GM10248 (cell line): ENCODE measurements at regions not wholly inside any gene's neighbourhood (a gene's known extent, or its start where the extent isn't known, plus 50 kb on each side); places are given as distances from the start of the nearest gene placed in this dataset.

Source experiments
- CTCF ChIA-PET: fragments of 300-600 bp; sonication (Branson Sonifier 250); formaldehyde crosslinking; extraction: SDS; loops from one replicate; lab custom pipeline; 2021; ENCODE audit warnings: antibody characterized with exemption; lab: Yijun Ruan, JAX
- POLR2A ChIA-PET: fragments of 350-650 bp; sonication (Branson Sonifier 250); formaldehyde crosslinking; extraction: SDS; loops from one replicate; lab custom pipeline; 2020; ENCODE audit warnings: antibody characterized with exemption; lab: Yijun Ruan, JAX
- DNase-seq: peaks from one replicate; pipeline ENCODE4 v3.0.0; 2012; ENCODE audit errors: extremely low spot score
- CTCF ChIP-seq: IDR thresholded peaks from 2 replicates; pipeline ENCODE4 v1.5.1; 2012; ENCODE audit warnings: mild to moderate bottlenecking, low read depth; ENCODE audit errors: extremely low read depth, missing control alignments, control extremely low read depth

- CTCF ChIA-PET, result no interaction called here
- POLR2A ChIA-PET, result no interaction called here
- no peak for TF ChIP-seq CTCF
- no peak for DNase-seq
Measured at GRCh38 chr20:8967641-8968245, 101.1 kb upstream of the PLCB4 start.

GRCh38 chr20:8969146-8969583, 99.7 kb upstream of the PLCB4 start:
- ChIA-PET POLR2A (no interaction called here), CTCF (interaction anchor here (1.0 kb wide), 1 partner anchor 23 kb away, joined by 3 read pairs; no protein-coding TSS in a partner anchor)
- no peak for TF ChIP-seq CTCF
- DNase-seq, result no peak

- TF ChIP-seq CTCF, result no peak
- CTCF ChIA-PET, result no interaction called here
- no peak for DNase-seq
- POLR2A ChIA-PET, result no interaction called here
Measured at GRCh38 chr20:8971669-8972316, 97.1 kb upstream of the PLCB4 start.

GRCh38 chr20:8972963-8973705, 95.8 kb upstream of the PLCB4 start:
- ChIA-PET CTCF (no interaction called here), POLR2A (no interaction called here)
- TF ChIP-seq CTCF, result no peak
- no peak for DNase-seq

GRCh38 chr20:8974009-8974708, 94.7 kb upstream of the PLCB4 start:
- CTCF ChIA-PET, result no interaction called here
- TF ChIP-seq CTCF, result no peak
- no peak for DNase-seq
- POLR2A ChIA-PET, result no interaction called here

- TF ChIP-seq CTCF, result no peak
- no peak for DNase-seq
- POLR2A ChIA-PET, result no interaction called here
- CTCF ChIA-PET, result no interaction called here
Measured at GRCh38 chr20:8981482-8981881, 87.4 kb upstream of the PLCB4 start.
